Glutamatergic neuron (in vitro differentiated cells): ENCODE measurements at regions not wholly inside any gene's neighbourhood (a gene's known extent, or its start where the extent isn't known, plus 50 kb on each side); places are given as distances from the start of the nearest gene placed in this dataset.
"Not testable (repeated sequence)": the region's sequence is repeated elsewhere in the genome, so short reads cannot be mapped to it uniquely, and the experiment has no call there.

ENCODE experiments used
- DNase-seq: peaks from one replicate; pipeline ENCODE4 v3.0.0; 2022
- H3K27ac Mint-ChIP-seq: one replicate; pipeline ENCODE4 v1.8.0; 2020; ENCODE audit warnings: mild to moderate bottlenecking, mixed read lengths, inconsistent platforms; ENCODE audit not compliant: unreplicated experiment
- H3K27me3 Mint-ChIP-seq: one replicate; pipeline ENCODE4 v1.8.0; 2020; ENCODE audit warnings: mild to moderate bottlenecking, moderate library complexity, mixed read lengths, inconsistent platforms; ENCODE audit not compliant: unreplicated experiment
- H3K36me3 Mint-ChIP-seq: one replicate; pipeline ENCODE4 v1.8.0; 2020; ENCODE audit warnings: mild to moderate bottlenecking, mixed read lengths, inconsistent platforms; ENCODE audit not compliant: unreplicated experiment
- H3K4me1 Mint-ChIP-seq: one replicate; pipeline ENCODE4 v1.8.0; 2020; ENCODE audit warnings: mild to moderate bottlenecking, low read depth, mixed read lengths, inconsistent platforms; ENCODE audit not compliant: unreplicated experiment
- H3K4me3 Mint-ChIP-seq: one replicate; pipeline ENCODE4 v1.8.0; 2020; ENCODE audit warnings: mild to moderate bottlenecking, mixed read lengths, inconsistent platforms; ENCODE audit not compliant: unreplicated experiment
- H3K9me3 Mint-ChIP-seq: one replicate; pipeline ENCODE4 v1.8.0; 2020; ENCODE audit warnings: mild to moderate bottlenecking, moderate library complexity, mixed read lengths, inconsistent platforms; ENCODE audit not compliant: unreplicated experiment
- CTCF ChIP-seq: fragments of 200-600 bp; sonication (generic); IDR thresholded peaks from one replicate; pipeline ENCODE4 v1.5.0; 2021; ENCODE audit not compliant: partially characterized antibody, unreplicated experiment

DNA sequence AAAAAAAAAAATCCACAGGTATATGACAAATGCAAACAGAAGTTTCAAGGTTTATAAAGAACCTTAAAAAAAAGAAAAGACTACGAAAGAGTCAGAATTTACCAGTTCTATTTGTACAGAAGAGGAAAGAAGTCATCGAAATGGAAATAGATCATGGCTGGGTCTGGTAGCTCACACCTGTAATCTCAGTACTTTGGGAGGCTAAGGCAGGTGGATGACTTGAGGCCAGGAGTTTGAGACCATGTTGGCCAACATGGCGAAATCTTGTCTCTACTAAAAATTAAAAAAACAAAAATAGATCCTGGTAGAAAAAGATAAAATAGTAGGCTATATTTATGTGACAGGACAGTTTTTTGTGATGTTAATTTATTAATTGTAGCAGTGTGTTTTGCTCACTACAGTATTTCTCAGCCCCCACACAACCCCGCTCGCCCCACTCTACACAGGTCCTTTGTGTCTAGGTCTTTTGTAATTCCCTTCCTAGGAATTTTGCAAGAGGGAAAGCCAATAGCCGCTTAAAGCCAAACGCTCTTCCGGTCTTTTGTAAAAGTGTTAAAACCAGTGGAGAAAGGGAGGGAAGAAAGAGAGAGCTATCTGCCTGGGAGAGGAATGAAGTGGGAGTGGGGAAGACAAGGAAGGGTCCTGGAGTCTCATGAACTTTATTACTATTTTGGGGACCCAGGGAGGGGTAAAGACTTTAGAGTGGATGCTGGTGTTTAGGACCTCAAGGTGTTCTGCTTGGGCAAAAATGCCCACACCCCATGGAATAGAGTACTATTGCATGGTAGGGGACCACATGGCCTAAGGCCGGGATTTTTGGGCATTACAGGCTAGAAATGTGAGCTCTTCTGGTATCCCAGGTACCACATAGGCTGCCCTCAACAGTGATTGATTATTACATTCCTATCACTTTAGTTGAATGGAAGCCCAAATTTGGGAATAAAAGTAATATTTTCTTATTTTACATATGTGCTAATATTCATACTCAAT, 59.4 kb upstream of the XPO1 start:
- no peak for DNase-seq
- no peak overlapping the region for H3K27ac Mint-ChIP-seq
- H3K9me3 Mint-ChIP-seq: peaks cover 2% of the 10 kb centered on the region
- H3K4me3 Mint-ChIP-seq: no peak overlapping the region
- H3K27me3 Mint-ChIP-seq: peaks cover 3% of the 10 kb centered on the region
- no peak for TF ChIP-seq CTCF
- no peaks in the 10 kb centered on the region for H3K4me1 Mint-ChIP-seq
- H3K36me3 Mint-ChIP-seq: no peaks in the 10 kb centered on the region

DNA sequence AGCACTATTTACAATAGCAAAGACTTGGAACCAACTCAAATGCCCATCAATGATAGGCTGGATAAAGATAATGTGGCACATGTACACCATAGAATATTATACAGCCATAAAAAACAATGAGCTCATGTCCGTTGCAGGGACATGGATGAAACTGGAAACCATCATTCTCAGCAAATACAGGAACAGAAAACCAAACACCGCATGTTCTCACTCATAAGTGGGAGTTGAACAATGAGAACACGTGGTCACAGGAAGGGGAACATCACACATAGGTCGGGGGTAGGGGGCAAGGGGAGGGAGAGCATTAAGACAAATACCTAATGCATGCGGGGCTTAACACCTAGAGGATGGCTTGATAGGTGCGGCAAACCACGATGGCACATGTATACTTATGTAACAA, 56.0 kb upstream of the XPO1 start:
- DNase-seq, H3K27ac Mint-ChIP-seq, H3K27me3 Mint-ChIP-seq, H3K4me1 Mint-ChIP-seq, H3K4me3 Mint-ChIP-seq, H3K36me3 Mint-ChIP-seq, H3K9me3 Mint-ChIP-seq: not testable (repeated sequence)

GRCh38 chr2:61593648-61594047, 55.5 kb upstream of the XPO1 start:
- not testable (repeated sequence) for DNase-seq, H3K27ac Mint-ChIP-seq, H3K4me3 Mint-ChIP-seq, H3K36me3 Mint-ChIP-seq, H3K27me3 Mint-ChIP-seq, H3K9me3 Mint-ChIP-seq, H3K4me1 Mint-ChIP-seq

DNA sequence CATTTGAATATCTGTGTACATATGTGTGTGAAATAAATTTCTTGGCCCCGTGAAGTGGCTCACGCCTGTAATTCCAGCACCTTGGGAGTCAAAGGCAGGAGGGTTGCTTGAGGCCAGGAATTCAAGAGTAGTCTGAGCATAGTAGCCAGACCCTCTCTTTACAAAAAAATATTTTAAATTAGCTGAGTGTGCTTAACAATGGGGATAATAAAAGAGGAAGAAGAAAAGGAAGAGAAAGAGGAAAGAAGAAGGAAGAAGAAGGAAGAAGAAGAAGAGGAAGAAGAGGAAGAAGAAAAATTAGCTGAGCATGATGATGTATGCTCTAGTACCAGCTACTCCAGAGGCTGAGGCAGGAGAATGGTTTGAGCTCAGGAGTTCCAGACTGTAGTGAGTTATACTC, 52.1 kb upstream of the XPO1 start:
- TF ChIP-seq CTCF: no peak
- no peak for DNase-seq
- no peak overlapping the region for H3K4me3 Mint-ChIP-seq
- H3K9me3 Mint-ChIP-seq: peaks cover 2% of the 10 kb centered on the region
- no peaks in the 10 kb centered on the region for H3K36me3 Mint-ChIP-seq
- peaks cover 2% of the 10 kb centered on the region for H3K27me3 Mint-ChIP-seq
- H3K4me1 Mint-ChIP-seq: no peaks in the 10 kb centered on the region
- no peak overlapping the region for H3K27ac Mint-ChIP-seq

- no peak for TF ChIP-seq CTCF
- Mint-ChIP-seq H3K4me3 (no peak overlapping the region), H3K27me3 (peaks cover 2% of the 10 kb centered on the region), H3K27ac (no peak overlapping the region), H3K36me3 (no peaks in the 10 kb centered on the region), H3K4me1 (no peaks in the 10 kb centered on the region), H3K9me3 (peaks cover 2% of the 10 kb centered on the region)
- no peak for DNase-seq
Observed at GRCh38 chr2:61588566-61588965, 50.4 kb upstream of the XPO1 start.
